Skeletal muscle satellite cell (primary cell): ENCODE measurements at regions not wholly inside any gene's neighbourhood (a gene's known extent, or its start where the extent isn't known, plus 50 kb on each side); places are given as distances from the start of the nearest gene placed in this dataset.

ENCODE experiments used
- H3K27me3 ChIP-seq: 2 replicates; pipeline ENCODE4 v1.7.0; 2013; ENCODE audit warnings: low read length; ENCODE audit not compliant: control insufficient read depth, insufficient read depth
- H3K36me3 ChIP-seq: 2 replicates; pipeline ENCODE4 v1.7.0; 2013; ENCODE audit warnings: mild to moderate bottlenecking, control low read depth, low read length; ENCODE audit not compliant: insufficient read depth
- H3K4me1 ChIP-seq: 2 replicates; pipeline ENCODE4 v1.7.0; 2013; ENCODE audit warnings: low read length; ENCODE audit not compliant: control insufficient read depth, insufficient read depth
- H3K4me2 ChIP-seq: 2 replicates; pipeline ENCODE4 v1.7.0; 2013; ENCODE audit warnings: mild to moderate bottlenecking, low read length
- H3K4me3 ChIP-seq: 2 replicates; pipeline ENCODE4 v1.7.0; 2013; ENCODE audit warnings: low read length
- H3K9ac ChIP-seq: 2 replicates; pipeline ENCODE4 v1.7.0; 2013; ENCODE audit warnings: mild to moderate bottlenecking, low read depth, low read length, moderate library complexity
- H3K9me3 ChIP-seq: replicated peaks from 2 replicates; pipeline ENCODE4 v1.7.0; 2013; ENCODE audit warnings: mild to moderate bottlenecking, control low read depth, low read length

- H3K4me2 ChIP-seq: no peak overlapping the region
- H3K27me3 ChIP-seq: no peaks in the 10 kb centered on the region
- no peak overlapping the region for H3K4me3 ChIP-seq
- H3K9ac ChIP-seq: no peak overlapping the region
- peaks cover 5% of the 10 kb centered on the region for H3K4me1 ChIP-seq
- H3K9me3 ChIP-seq: no peaks in the 10 kb centered on the region
- H3K36me3 ChIP-seq: no peaks in the 10 kb centered on the region
Measured at GRCh38 chr1:163668472-163668871, 346.7 kb downstream of the NUF2 start.

DNA sequence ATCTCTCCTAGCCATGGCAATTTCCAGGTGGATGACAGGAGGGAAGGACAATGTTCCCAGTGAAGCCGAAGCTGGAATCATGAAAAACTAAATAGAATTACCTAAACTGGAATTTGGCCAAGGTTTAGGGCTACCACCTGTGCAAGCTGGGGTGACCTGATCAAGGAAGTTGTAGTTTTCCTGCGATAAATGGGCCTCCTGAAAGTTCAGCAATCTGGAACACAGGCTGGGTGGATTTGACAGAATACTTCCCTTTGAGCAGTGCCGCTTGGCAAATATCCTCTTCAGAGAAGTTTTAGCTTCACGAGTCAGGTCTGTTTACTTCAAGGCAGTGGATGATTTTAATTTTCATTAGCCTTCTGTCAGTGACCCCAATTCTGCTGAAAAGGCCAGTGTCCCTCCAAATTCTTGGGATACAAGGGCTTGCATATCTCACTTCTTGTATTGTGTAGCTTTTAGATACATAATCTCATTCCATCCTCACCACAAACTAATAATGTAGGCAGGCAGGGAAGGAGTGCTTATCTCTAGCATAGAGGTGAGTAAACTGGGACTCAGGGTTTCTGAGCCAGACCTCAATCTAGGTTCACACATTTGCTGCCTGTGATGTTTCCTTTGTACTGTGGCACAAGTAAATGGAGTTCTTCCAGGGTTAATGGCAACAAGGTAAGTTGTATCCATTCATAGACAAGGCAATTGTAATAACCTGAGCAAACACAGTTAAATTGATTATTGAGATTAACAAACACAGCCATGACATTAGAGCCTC is 349.4 kb downstream of the NUF2 start:
- H3K4me3 ChIP-seq: no peak overlapping the region
- H3K9ac ChIP-seq: no peak overlapping the region
- no peak overlapping the region for H3K4me2 ChIP-seq
- peaks cover 10% of the 10 kb centered on the region for H3K4me1 ChIP-seq
- H3K27me3 ChIP-seq: no peaks in the 10 kb centered on the region
- H3K36me3 ChIP-seq: no peaks in the 10 kb centered on the region
- no peaks in the 10 kb centered on the region for H3K9me3 ChIP-seq

DNA sequence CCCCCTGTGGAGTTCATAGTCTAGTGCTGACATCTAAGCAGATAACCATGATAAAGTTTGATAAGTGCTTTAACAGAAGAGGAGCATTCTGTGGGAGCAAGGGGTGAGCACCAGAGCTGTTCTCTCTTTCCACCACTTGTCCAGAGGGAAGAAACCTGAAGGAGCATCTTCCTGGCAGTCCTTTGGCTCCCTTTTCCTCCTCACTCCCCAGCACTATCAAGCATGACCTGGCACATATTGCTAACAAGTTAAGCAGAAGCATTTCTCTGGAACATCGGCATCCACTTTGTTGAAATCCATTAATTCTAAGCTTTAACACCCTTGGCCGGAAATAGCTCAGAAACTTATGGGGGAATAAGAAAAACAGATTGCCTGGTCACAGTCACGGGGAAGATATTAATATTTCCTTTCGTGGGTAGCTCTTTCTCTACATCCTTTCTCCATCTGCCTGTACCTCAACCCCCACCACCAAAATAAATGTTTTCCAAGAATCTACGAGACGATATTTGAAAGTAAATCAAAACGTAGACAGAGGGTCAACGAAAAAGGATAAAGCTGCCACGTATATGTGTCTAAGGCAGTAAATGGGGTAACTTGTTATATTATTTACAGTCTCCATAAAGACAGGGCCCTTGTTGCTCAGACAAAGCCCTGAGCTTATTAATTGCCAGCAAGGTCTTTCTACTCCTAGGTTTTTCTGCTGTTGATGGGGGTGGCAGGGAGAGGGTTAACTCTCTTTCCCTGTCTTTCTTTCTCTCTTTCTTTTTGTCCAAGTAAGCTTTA is 351.4 kb downstream of the NUF2 start:
- Histone ChIP-seq H3K4me2 (peak overlapping the region; percentile 21), H3K27me3 (no peaks in the 10 kb centered on the region), H3K9me3 (no peaks in the 10 kb centered on the region), H3K4me1 (peaks cover 10% of the 10 kb centered on the region), H3K9ac (no peak overlapping the region), H3K36me3 (no peaks in the 10 kb centered on the region), H3K4me3 (no peak overlapping the region)

DNA sequence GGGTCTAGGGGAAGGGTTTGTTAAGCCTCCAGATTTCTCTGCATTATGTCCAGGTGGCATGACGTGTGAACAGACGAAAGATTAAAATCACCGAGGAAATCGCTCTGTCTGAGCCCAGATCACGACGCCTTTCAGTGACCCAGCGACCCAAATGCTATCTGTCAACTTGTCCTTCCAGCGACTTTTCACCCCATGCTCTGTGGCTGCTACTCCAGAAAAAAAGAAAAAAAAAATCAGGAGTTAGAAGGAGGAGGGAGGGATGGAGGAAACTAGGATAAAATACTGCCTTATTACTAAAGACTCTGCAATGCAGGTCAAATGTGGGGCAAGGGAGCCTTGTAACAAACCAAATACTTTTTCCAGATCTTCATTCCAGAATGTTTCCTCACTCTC is 352.0 kb downstream of the NUF2 start:
- H3K36me3 ChIP-seq: no peaks in the 10 kb centered on the region
- no peaks in the 10 kb centered on the region for H3K27me3 ChIP-seq
- no peak overlapping the region for H3K9ac ChIP-seq
- no peaks in the 10 kb centered on the region for H3K9me3 ChIP-seq
- H3K4me1 ChIP-seq: peaks cover 10% of the 10 kb centered on the region
- no peak overlapping the region for H3K4me3 ChIP-seq
- H3K4me2 ChIP-seq: peak overlapping the region; percentile 21

- Histone ChIP-seq H3K27me3 (no peaks in the 10 kb centered on the region), H3K4me1 (peaks cover 10% of the 10 kb centered on the region), H3K36me3 (no peaks in the 10 kb centered on the region), H3K4me3 (no peak overlapping the region), H3K9ac (no peak overlapping the region), H3K9me3 (no peaks in the 10 kb centered on the region), H3K4me2 (no peak overlapping the region)
Measured at GRCh38 chr1:163674236-163674635, 352.5 kb downstream of the NUF2 start.

DNA sequence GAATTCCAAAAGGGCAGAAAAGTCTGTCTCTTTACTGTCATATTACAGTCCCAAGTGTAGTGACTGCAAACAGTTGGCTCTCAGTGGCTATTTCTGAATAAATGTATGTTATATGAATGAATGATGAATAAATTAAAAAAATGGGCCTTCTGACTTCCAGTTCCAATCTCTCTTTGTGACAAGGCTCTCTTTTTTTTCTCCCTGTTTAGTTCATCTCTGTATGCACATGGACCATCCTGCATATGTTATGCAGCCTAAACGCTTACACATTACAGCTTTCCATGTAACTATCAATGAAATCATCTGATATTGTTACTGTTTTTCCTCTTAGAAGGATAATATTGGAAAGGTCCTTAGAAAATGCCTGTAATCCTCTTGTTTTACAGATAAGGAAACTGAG is 363.0 kb downstream of the NUF2 start:
- Histone ChIP-seq H3K27me3 (no peaks in the 10 kb centered on the region), H3K9ac (no peak overlapping the region), H3K4me3 (no peak overlapping the region), H3K36me3 (no peaks in the 10 kb centered on the region), H3K9me3 (no peaks in the 10 kb centered on the region), H3K4me1 (no peaks in the 10 kb centered on the region), H3K4me2 (no peak overlapping the region)

DNA sequence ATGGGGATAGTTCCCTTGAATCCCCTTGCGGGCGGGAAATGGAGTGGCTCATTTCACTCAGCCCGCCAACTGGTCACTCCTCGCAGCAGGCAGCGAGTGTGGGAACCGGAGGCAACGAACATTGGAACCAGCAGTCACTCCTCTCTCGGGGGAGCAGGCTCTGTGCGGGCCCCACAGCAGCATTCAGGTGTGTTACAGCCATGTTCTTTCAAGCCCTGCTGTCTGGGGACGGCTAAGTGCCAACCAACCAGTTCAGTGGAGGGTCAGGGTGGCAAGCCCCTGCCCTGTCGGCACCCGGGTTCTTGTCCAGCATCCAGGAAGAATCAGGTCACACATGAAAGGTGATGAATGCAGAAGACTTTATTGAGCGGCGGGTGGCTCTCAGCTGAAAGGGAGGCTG is 370.5 kb downstream of the NUF2 start:
- H3K4me2 ChIP-seq: no peak overlapping the region
- no peak overlapping the region for H3K9ac ChIP-seq
- no peaks in the 10 kb centered on the region for H3K27me3 ChIP-seq
- no peaks in the 10 kb centered on the region for H3K9me3 ChIP-seq
- H3K4me3 ChIP-seq: no peak overlapping the region
- no peaks in the 10 kb centered on the region for H3K36me3 ChIP-seq
- H3K4me1 ChIP-seq: no peaks in the 10 kb centered on the region

DNA sequence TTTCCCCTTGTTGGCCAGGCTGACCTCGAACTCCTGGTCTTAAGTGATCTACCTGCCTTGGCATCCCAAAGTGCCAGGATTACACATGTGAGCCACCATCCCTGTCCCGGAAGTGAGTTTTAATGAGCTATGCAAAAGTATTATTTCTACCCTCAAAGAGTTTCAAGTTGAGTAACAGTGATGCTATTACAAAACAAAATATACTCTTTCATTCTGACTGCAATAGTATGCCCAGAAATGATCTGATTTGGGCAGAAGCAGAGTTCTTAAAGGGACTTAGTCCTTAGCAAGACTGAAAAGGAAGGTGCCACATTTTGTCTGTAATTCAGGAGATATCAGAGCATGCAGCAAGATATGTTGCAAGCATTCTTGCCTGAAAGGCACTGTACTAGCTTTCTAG is 375.4 kb downstream of the NUF2 start:
- Histone ChIP-seq H3K4me3 (no peak overlapping the region), H3K27me3 (no peaks in the 10 kb centered on the region), H3K9ac (no peak overlapping the region), H3K9me3 (no peaks in the 10 kb centered on the region), H3K36me3 (no peaks in the 10 kb centered on the region), H3K4me2 (no peak overlapping the region), H3K4me1 (no peaks in the 10 kb centered on the region)

- Histone ChIP-seq H3K36me3 (no peaks in the 10 kb centered on the region), H3K9me3 (no peaks in the 10 kb centered on the region), H3K4me1 (no peaks in the 10 kb centered on the region), H3K4me2 (no peak overlapping the region), H3K27me3 (no peaks in the 10 kb centered on the region), H3K4me3 (no peak overlapping the region), H3K9ac (no peak overlapping the region)
Measured at GRCh38 chr1:163701783-163702374, 380.1 kb downstream of the NUF2 start.

GRCh38 chr1:163703794-163704193 is 382.0 kb downstream of the NUF2 start:
- H3K36me3 ChIP-seq: no peaks in the 10 kb centered on the region
- H3K4me2 ChIP-seq: no peak overlapping the region
- H3K9ac ChIP-seq: no peak overlapping the region
- H3K4me1 ChIP-seq: no peaks in the 10 kb centered on the region
- no peaks in the 10 kb centered on the region for H3K27me3 ChIP-seq
- no peak overlapping the region for H3K4me3 ChIP-seq
- H3K9me3 ChIP-seq: no peaks in the 10 kb centered on the region

DNA sequence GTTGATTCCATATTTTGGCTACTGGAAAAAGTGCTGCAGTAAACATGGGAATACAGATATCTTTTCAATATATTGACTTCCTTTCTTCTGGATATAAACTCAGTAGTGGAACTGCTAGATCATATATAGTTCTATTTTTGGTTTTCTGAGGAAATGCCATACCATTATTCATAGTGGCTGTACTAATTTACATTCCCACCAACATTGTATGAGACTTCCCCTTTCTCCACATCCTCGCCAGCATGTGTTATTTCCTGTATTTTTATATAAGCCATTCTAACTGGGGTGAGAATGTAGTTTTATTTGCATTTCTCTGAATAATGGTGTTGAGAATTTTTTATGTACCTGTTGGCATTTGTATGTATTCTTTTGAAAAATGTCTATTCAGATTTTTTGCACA is 385.2 kb downstream of the NUF2 start:
- no peak overlapping the region for H3K9ac ChIP-seq
- H3K4me3 ChIP-seq: no peak overlapping the region
- no peaks in the 10 kb centered on the region for H3K4me1 ChIP-seq
- no peak overlapping the region for H3K4me2 ChIP-seq
- no peaks in the 10 kb centered on the region for H3K9me3 ChIP-seq
- no peaks in the 10 kb centered on the region for H3K27me3 ChIP-seq
- H3K36me3 ChIP-seq: no peaks in the 10 kb centered on the region
